ENCODE measurements at regions not wholly inside any gene's neighbourhood (a gene's known extent, or its start where the extent isn't known, plus 50 kb on each side); places are given as distances from the start of the nearest gene placed in this dataset.

- Histone ChIP-seq H3K27me3 (ENCODE audit: control insufficient read depth, insufficient read depth, low read length) (no peaks in the 10 kb centered on the region), H3K9me3 (ENCODE audit: control insufficient read depth, insufficient read depth, low read length) (no peaks in the 10 kb centered on the region), H3K27ac (ENCODE audit: low read depth, low read length) (no peak overlapping the region), H3K4me3 (ENCODE audit: low read depth, low read length) (no peak overlapping the region), H3K4me1 (ENCODE audit: control insufficient read depth, insufficient read depth, low read length) (peaks cover 7% of the 10 kb centered on the region), H3K36me3 (ENCODE audit: control insufficient read depth, insufficient read depth, low read length) (no peaks in the 10 kb centered on the region)
- 32% methylated on average over 8 of the region's 8 CpGs for WGBS (ENCODE audit: insufficient coverage)
- peak in 2 of 6 donors; percentile 87 to 91 for DNase-seq (ENCODE audit: low read depth in 4 of 6, low spot score in 6 of 6)
Observed at GRCh38 chr16:5590416-5590815, 492.8 kb upstream of the EEF2KMT start.

DNA sequence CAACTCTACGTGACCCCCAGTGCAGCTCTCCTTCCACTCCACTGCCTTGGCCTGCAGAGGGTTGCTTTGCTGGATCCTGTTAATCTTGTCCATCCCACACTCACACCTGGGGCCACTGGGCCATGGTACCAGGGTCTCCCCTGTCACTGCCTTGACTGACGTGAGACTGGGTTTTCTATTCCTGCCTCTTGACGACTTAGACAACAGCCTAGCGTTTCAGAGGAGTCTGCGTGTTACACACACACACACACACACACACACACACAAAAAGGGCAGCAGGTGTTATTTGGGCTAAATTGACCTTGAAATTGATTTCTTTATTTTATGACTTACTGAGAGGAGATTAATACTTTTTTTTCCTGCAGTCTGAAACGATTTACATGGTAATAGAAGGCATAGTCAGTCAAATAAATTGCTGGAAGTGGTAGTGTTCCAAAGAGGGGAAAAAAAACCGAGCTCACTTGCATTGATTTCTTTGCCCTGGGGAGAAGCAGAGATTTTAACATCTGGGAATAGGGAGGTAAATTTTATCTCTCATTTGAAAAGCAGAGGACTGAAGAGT lies 492.3 kb upstream of the EEF2KMT start:
- Histone ChIP-seq H3K9me3 (ENCODE audit: control insufficient read depth, insufficient read depth, low read length) (no peaks in the 10 kb centered on the region), H3K27me3 (ENCODE audit: control insufficient read depth, insufficient read depth, low read length) (no peaks in the 10 kb centered on the region), H3K27ac (ENCODE audit: low read depth, low read length) (no peak overlapping the region), H3K4me3 (ENCODE audit: low read depth, low read length) (no peak overlapping the region), H3K4me1 (ENCODE audit: control insufficient read depth, insufficient read depth, low read length) (peaks cover 7% of the 10 kb centered on the region), H3K36me3 (ENCODE audit: control insufficient read depth, insufficient read depth, low read length) (no peaks in the 10 kb centered on the region)
- 78% methylated on average over 2 of the region's 7 CpGs for WGBS (ENCODE audit: insufficient coverage)
- peak in 1 of 6 donors; percentile 93 for DNase-seq (ENCODE audit: low read depth in 4 of 6, low spot score in 6 of 6)

GRCh38 chr16:5584109-5584508 lies 486.5 kb upstream of the EEF2KMT start:
- DNase-seq (ENCODE audit: low read depth in 4 of 6, low spot score in 6 of 6) = peak in 1 of 6 donors; percentile 55

GRCh38 chr16:5582529-5582928 lies 484.9 kb upstream of the EEF2KMT start:
- H3K9me3 ChIP-seq (ENCODE audit: control insufficient read depth, insufficient read depth, low read length) = no peaks in the 10 kb centered on the region
- DNase-seq (ENCODE audit: low read depth in 4 of 6, low spot score in 6 of 6) = no peak
- WGBS (ENCODE audit: insufficient coverage) = 82% methylated on average over 3 of the region's 7 CpGs
- no peak overlapping the region for H3K4me3 ChIP-seq (ENCODE audit: low read depth, low read length)
- no peaks in the 10 kb centered on the region for H3K27me3 ChIP-seq (ENCODE audit: control insufficient read depth, insufficient read depth, low read length)
- peaks cover 5% of the 10 kb centered on the region for H3K4me1 ChIP-seq (ENCODE audit: control insufficient read depth, insufficient read depth, low read length)
- H3K27ac ChIP-seq (ENCODE audit: low read depth, low read length) = no peak overlapping the region
- H3K36me3 ChIP-seq (ENCODE audit: control insufficient read depth, insufficient read depth, low read length) = no peaks in the 10 kb centered on the region

More at GRCh38 chr16:5584109-5584508, 486.5 kb upstream of the EEF2KMT start:
- H3K4me3 ChIP-seq (ENCODE audit: low read depth, low read length) = no peak overlapping the region
- H3K4me1 ChIP-seq (ENCODE audit: control insufficient read depth, insufficient read depth, low read length) = peaks cover 5% of the 10 kb centered on the region
- H3K9me3 ChIP-seq (ENCODE audit: control insufficient read depth, insufficient read depth, low read length) = no peaks in the 10 kb centered on the region
- H3K27ac ChIP-seq (ENCODE audit: low read depth, low read length) = no peak overlapping the region
- 88% methylated on average over 4 of the region's 4 CpGs for WGBS (ENCODE audit: insufficient coverage)
- H3K36me3 ChIP-seq (ENCODE audit: control insufficient read depth, insufficient read depth, low read length) = no peaks in the 10 kb centered on the region
- H3K27me3 ChIP-seq (ENCODE audit: control insufficient read depth, insufficient read depth, low read length) = no peaks in the 10 kb centered on the region

GRCh38 chr16:5581908-5582307 lies 484.3 kb upstream of the EEF2KMT start:
- peak in 1 of 6 donors; percentile 86 for DNase-seq (ENCODE audit: low read depth in 4 of 6, low spot score in 6 of 6)
- H3K9me3 ChIP-seq (ENCODE audit: control insufficient read depth, insufficient read depth, low read length) = no peaks in the 10 kb centered on the region
- no peaks in the 10 kb centered on the region for H3K36me3 ChIP-seq (ENCODE audit: control insufficient read depth, insufficient read depth, low read length)
- whole genome bisulfite sequencing (ENCODE audit: insufficient coverage) = 71% methylated on average over 6 of the region's 7 CpGs
- no peaks in the 10 kb centered on the region for H3K27me3 ChIP-seq (ENCODE audit: control insufficient read depth, insufficient read depth, low read length)
- H3K27ac ChIP-seq (ENCODE audit: low read depth, low read length) = no peak overlapping the region
- H3K4me3 ChIP-seq (ENCODE audit: low read depth, low read length) = no peak overlapping the region
- H3K4me1 ChIP-seq (ENCODE audit: control insufficient read depth, insufficient read depth, low read length) = peaks cover 5% of the 10 kb centered on the region

GRCh38 chr16:5581428-5581827 lies 483.8 kb upstream of the EEF2KMT start:
- H3K9me3 ChIP-seq (ENCODE audit: control insufficient read depth, insufficient read depth, low read length) = no peaks in the 10 kb centered on the region
- no peak for DNase-seq (ENCODE audit: low read depth in 4 of 6, low spot score in 6 of 6)
- H3K27me3 ChIP-seq (ENCODE audit: control insufficient read depth, insufficient read depth, low read length) = no peaks in the 10 kb centered on the region
- 83% methylated on average over 1 of the region's 2 CpGs for WGBS (ENCODE audit: insufficient coverage)
- no peak overlapping the region for H3K4me3 ChIP-seq (ENCODE audit: low read depth, low read length)
- H3K36me3 ChIP-seq (ENCODE audit: control insufficient read depth, insufficient read depth, low read length) = no peaks in the 10 kb centered on the region
- peaks cover 5% of the 10 kb centered on the region for H3K4me1 ChIP-seq (ENCODE audit: control insufficient read depth, insufficient read depth, low read length)
- no peak overlapping the region for H3K27ac ChIP-seq (ENCODE audit: low read depth, low read length)

DNA sequence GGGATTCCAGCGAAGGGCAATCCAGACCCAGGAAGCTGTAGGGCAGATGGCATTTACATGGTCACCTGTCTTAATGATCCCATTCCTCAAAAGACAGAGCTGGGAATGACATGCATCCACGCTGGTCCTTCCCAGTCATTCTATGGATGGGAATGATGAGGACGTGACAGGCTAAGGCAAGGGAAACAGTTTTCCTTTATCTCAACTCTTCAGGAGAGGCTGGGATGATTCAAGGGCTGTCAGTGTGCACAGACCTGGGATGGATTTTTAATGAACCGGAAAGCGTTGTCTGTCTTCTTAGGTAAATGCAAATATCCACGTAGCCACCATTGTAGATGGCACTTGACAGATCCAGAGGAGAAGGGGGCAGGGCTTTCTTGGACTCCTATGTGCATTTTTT lies 483.2 kb upstream of the EEF2KMT start:
- peaks cover 5% of the 10 kb centered on the region for H3K4me1 ChIP-seq (ENCODE audit: control insufficient read depth, insufficient read depth, low read length)
- no peaks in the 10 kb centered on the region for H3K27me3 ChIP-seq (ENCODE audit: control insufficient read depth, insufficient read depth, low read length)
- peak in 1 of 6 donors; percentile 11 for DNase-seq (ENCODE audit: low read depth in 4 of 6, low spot score in 6 of 6)
- no peak overlapping the region for H3K27ac ChIP-seq (ENCODE audit: low read depth, low read length)
- WGBS (ENCODE audit: insufficient coverage) = 66% methylated on average over 6 of the region's 6 CpGs
- H3K4me3 ChIP-seq (ENCODE audit: low read depth, low read length) = no peak overlapping the region
- no peaks in the 10 kb centered on the region for H3K9me3 ChIP-seq (ENCODE audit: control insufficient read depth, insufficient read depth, low read length)
- no peaks in the 10 kb centered on the region for H3K36me3 ChIP-seq (ENCODE audit: control insufficient read depth, insufficient read depth, low read length)

DNA sequence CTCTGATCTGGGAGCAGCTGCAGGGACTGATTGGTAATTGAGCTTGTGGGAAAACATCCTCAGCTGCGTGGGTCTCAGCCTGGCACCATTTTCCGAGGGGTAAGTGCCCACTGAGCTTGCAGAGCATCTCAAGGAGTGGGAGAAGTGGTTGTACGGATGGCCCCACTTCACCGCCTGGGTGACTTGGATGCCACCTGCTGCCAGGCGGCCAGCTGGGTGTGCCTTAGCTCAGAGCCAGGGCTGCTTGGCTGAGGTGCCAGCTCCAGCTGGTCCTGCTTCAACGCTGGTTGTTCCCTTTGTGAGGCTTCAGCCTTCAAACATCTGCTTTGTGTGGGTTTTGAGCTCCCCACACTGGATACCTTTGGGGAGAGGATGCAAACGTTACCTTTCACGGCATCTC lies 482.7 kb upstream of the EEF2KMT start:
- H3K4me1 ChIP-seq (ENCODE audit: control insufficient read depth, insufficient read depth, low read length) = peaks cover 5% of the 10 kb centered on the region
- DNase-seq (ENCODE audit: low read depth in 4 of 6, low spot score in 6 of 6) = peak in 2 of 6 donors; percentile 63 to 73
- no peak overlapping the region for H3K27ac ChIP-seq (ENCODE audit: low read depth, low read length)
- no peaks in the 10 kb centered on the region for H3K9me3 ChIP-seq (ENCODE audit: control insufficient read depth, insufficient read depth, low read length)
- H3K27me3 ChIP-seq (ENCODE audit: control insufficient read depth, insufficient read depth, low read length) = no peaks in the 10 kb centered on the region
- 71% methylated on average over 8 of the region's 8 CpGs for WGBS (ENCODE audit: insufficient coverage)
- H3K4me3 ChIP-seq (ENCODE audit: low read depth, low read length) = no peak overlapping the region
- no peaks in the 10 kb centered on the region for H3K36me3 ChIP-seq (ENCODE audit: control insufficient read depth, insufficient read depth, low read length)

- peaks cover 5% of the 10 kb centered on the region for H3K4me1 ChIP-seq (ENCODE audit: control insufficient read depth, insufficient read depth, low read length)
- WGBS (ENCODE audit: insufficient coverage) = 89% methylated on average over 7 of the region's 7 CpGs
Observed at GRCh38 chr16:5578980-5579379, 481.4 kb upstream of the EEF2KMT start.

DNA sequence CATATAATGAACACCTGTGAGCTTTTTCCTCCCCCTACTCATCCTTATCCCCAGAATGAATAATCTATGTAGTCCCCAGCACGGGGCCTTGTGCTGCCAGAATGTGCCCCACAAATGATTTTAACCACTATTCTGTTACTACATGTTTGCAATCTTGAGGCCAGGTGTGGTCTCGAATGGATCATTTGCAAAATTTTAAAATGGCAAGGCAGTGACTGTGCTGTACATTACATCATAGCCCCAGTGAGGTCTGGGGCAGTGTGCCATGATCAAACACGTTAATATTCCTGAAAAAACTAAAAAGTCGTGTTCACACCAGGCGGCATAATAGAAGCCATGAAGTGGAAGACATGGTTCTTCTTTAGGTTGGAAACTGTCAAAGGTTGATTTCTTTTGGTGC lies 479.9 kb upstream of the EEF2KMT start:
- DNase-seq (ENCODE audit: low read depth in 4 of 6, low spot score in 6 of 6) = peak in 1 of 6 donors; percentile 60
- WGBS (ENCODE audit: insufficient coverage) = 67% methylated on average over 5 of the region's 5 CpGs
- H3K27me3 ChIP-seq (ENCODE audit: control insufficient read depth, insufficient read depth, low read length) = no peaks in the 10 kb centered on the region

More at GRCh38 chr16:5578980-5579379, 481.4 kb upstream of the EEF2KMT start:
- H3K9me3 ChIP-seq (ENCODE audit: control insufficient read depth, insufficient read depth, low read length) = no peaks in the 10 kb centered on the region
- DNase-seq (ENCODE audit: low read depth in 4 of 6, low spot score in 6 of 6) = no peak
- no peak overlapping the region for H3K27ac ChIP-seq (ENCODE audit: low read depth, low read length)
- H3K4me3 ChIP-seq (ENCODE audit: low read depth, low read length) = no peak overlapping the region
- no peaks in the 10 kb centered on the region for H3K36me3 ChIP-seq (ENCODE audit: control insufficient read depth, insufficient read depth, low read length)
- no peaks in the 10 kb centered on the region for H3K27me3 ChIP-seq (ENCODE audit: control insufficient read depth, insufficient read depth, low read length)

More for the DNA sequence above, 479.9 kb upstream of the EEF2KMT start:
- Histone ChIP-seq H3K36me3 (ENCODE audit: control insufficient read depth, insufficient read depth, low read length) (no peaks in the 10 kb centered on the region), H3K4me3 (ENCODE audit: low read depth, low read length) (no peak overlapping the region), H3K4me1 (ENCODE audit: control insufficient read depth, insufficient read depth, low read length) (peaks cover 5% of the 10 kb centered on the region), H3K9me3 (ENCODE audit: control insufficient read depth, insufficient read depth, low read length) (no peaks in the 10 kb centered on the region), H3K27ac (ENCODE audit: low read depth, low read length) (no peak overlapping the region)
